Heart left ventricle (tissue), 13 donors: ENCODE measurements at regions not wholly inside any gene's neighbourhood (a gene's known extent, or its start where the extent isn't known, plus 50 kb on each side); places are given as distances from the start of the nearest gene placed in this dataset.

ENCODE experiments used
- CTCF ChIP-seq, 12 donors: fragments of 200-600 bp; sonication (generic) in 4 of 12; IDR thresholded peaks; one replicate each; pipeline versions ENCODE4 v1.5.0 to v1.8.0; 2018 to 2022; ENCODE audit warnings: antibody characterized with exemption in 12 of 12, mild to moderate bottlenecking in 5 of 12
- POLR2A ChIP-seq, 2 donors: fragments of 450-650 bp; IDR thresholded peaks; one replicate each; pipeline ENCODE4 v1.6.1; 2017; ENCODE audit warnings: antibody characterized with exemption in 2 of 2, mild to moderate bottlenecking in 2 of 2, moderate library complexity in 2 of 2
- donor health status: ischemic (EF 13 %, LVEDD 7.1; RV severe dilation, severe dysfunction).
- donor health status: DM: no; HTN: yes; CAD: no.
- donor health status: DM: no; HTN: no; CAD: no.
- donor health status: ischemic (EF 25% LVEDD 6.9; RV normal size, moderate dysfunction).
- donor health status: ischemic (EF 25% LVEDD 5.7; RV mildly dilated, moderate dysfunction).
- donor health status: ischemic (EF 35%, LVEDD 5.7; RV mildly dilated, moderate dysfunction).
- donor health status: nonischemic (EF 11% LVEDD 7.7; RV severe dilation, severe dysfunction).
- donor health status: DM: yes; HTN: yes; CAD: no.
- donor health status: PGD.
- donor health status: ischemic (EF 29% LVEDD 5.4; RV normal size, mild dysfunction).
- donor health status: nonischemic (EF 23%, LVEDD 6.1; RV moderate dilation, normal function).

- TF ChIP-seq CTCF (IDR thresholded peaks at IDR 0.05) (no peak), POLR2A (IDR thresholded peaks at IDR 0.05) (no peak)
Measured at GRCh38 chr2:217433522-217433921, 569.3 kb downstream of the TNS1 start.
